Mesenteric fat pad (tissue), 1 donor: ENCODE measurements at regions not wholly inside any gene's neighbourhood (a gene's known extent, or its start where the extent isn't known, plus 50 kb on each side); places are given as distances from the start of the nearest gene placed in this dataset.
"Not testable (repeated sequence)": the region's sequence is repeated elsewhere in the genome, so short reads cannot be mapped to it uniquely, and the experiment has no call there.

ENCODE experiments used
- DNase-seq: peaks from one replicate; pipeline ENCODE4 v3.0.0-alpha.2; 2020; ENCODE audit warnings: low spot score
- donor health status: DM: yes; HTN: yes; CAD: no.

DNA sequence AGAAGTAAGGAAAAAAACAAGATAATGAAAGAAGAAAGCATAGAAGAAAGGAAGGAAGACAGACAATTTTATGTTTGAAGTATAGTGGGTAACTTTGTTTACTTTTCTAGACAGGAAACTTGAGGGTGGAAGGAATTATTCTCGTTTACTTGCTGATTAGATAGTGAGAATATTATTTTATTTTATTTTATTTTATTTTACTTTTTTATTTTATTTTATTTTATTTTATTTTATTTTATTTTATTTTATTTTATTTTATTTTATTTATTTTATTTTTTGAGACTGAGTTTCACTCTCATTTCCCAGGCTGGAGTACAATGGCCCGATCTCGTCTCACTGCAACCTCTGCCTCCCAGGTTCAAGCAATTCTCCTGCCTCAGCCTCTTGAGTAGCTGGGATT is 623.1 kb upstream of the COX7C start:
- DNase-seq, result not testable (repeated sequence)

DNA sequence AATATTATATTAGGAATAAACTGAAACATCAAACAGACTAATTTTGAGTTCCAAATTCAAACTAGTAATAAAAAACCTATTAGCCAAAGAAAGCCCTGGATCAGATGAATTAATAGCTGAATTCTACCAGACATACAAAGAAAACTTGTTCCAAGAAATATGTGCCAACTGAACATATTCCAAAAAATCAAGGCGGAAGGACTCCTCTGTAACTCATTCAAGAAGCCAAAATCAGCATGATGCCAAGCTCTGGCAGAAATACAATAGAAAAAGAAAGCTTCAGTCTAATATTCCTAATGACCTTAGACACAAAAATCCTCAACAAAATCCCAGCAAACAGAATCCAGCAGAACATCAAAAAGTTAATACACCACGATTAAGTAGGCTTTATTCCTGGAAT is 619.1 kb upstream of the COX7C start:
- DNase-seq, result no peak

DNA sequence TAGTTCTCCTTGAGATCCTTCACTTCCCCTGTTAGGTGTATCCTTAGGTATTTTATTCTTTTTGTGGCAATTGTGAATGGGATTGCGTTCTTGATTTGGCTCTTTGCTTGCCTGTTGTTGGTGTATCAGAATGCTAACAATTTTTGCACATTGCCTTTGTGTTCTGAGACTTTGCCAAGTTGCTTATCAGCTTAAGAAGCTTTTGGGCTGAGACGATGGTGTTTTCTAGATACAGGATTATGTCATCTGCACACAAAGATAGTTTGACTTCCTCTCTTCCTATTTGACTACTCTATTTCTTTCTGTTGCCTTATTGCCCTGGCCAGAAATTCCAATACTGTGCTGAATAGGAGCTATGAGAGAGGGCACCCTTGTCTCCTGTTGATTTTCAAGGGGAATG is 609.4 kb upstream of the COX7C start:
- no peak for DNase-seq

DNA sequence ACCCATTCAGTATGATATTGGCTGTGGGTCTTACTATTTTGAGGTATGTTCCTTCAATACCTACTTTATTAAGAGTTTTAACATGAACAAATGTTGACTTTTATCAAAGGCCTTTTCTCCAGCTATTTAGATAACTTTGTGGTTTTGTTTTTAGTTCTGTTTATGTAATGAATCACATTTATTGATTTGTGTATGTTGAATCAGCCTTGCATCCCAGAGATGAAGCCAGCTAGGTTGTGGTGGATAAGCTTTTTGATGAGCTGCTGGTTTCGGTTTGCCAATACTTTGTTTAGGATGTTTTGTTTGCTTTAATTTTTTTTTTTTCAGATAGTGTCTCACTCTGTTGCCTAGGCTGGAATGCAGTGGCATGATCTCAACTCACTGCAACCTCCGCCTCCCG is 609.0 kb upstream of the COX7C start:
- DNase-seq, result no peak

DNA sequence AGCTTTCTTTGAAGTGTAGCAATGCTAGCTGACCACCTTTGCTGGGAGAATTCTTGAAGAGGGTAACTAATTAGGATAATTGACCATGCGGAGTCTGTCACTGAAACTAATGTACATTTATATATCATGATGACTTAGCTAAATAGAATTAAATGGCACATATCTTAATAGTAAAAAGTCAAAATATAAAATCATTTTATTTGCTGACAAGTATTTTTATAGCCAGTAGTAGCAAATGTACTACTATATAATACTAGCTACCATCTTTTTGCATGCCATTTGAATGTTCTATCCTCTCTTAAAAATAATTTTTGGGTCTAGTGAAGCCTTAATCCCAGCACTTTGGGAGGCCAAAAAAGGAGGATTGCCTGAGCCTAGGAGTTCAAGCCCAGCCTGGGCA is 605.8 kb upstream of the COX7C start:
- DNase-seq, result no peak

DNA sequence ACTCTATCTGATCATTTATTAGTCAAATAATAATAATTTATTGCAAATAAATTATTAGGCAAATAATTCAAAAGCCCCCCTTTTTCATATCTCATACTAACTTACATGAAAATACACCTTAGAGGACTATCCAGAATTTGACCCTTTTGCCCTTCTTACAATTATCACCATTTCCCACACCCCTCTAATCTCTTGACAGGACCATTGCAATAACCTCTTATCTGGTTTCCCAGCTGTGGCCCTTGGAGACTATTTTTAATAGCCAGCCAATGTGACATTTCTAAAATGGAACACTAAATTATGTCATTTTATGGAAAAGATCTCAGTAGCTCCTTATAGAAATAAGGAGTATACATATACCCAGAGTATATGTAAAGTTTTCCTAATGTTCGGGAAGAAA is 588.4 kb upstream of the COX7C start:
- no peak for DNase-seq

DNA sequence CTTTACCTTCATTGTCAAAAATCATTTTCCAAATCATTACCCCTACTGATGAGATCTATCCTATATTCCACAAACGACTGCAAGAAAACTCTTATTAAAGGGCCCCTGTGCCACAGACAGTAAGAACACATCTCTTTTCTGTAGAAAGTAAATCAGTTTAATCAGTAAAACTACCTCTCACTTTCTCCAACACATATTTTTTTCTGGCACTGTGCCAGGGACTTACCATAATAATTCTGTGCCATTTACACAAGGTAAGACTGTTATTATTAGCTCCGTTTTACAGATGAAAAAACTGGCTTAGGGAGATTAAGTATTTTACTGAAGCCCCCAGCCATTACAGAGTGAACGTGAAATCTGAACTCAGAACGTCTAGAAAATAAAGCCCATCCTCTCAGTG is 587.0 kb upstream of the COX7C start:
- no peak for DNase-seq

DNA sequence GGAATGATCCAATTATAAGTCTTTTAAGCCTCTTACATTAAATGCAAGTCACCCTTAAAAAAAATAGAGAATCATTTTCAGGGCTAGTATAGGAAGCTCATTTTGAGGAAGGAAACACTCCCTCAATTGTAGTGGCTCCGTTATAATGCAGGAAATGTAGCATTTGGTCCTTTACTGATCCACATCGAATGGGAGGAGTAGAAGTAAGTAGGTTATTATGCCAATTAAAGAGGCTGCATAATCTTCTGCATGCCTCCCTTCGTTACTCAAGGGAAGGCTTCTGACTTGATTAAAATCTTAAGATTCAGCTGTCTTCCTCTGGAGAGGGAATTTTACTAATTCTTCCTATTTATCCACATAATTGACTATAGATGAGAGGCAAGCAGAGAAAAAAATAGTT is 579.2 kb upstream of the COX7C start:
- no peak for DNase-seq

DNA sequence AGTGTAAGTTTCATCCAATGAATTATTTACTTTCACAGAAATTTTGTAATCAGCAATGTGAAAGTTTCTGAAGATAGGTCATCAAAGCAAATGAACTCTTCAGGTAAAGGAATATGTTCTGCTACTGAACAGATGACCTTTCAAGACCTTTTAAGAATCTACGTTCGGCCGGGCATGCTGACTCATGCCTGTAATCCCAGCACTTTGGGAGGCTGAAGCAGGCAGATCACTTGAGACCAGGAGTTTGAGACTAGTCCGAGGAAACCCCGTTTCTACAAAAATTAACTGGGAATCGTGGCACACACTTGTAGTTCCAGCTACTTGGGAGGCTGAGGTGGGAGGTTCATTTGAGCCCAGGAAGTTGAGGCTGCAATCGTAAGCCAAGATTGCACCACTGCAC is 578.4 kb upstream of the COX7C start:
- no peak for DNase-seq

DNA sequence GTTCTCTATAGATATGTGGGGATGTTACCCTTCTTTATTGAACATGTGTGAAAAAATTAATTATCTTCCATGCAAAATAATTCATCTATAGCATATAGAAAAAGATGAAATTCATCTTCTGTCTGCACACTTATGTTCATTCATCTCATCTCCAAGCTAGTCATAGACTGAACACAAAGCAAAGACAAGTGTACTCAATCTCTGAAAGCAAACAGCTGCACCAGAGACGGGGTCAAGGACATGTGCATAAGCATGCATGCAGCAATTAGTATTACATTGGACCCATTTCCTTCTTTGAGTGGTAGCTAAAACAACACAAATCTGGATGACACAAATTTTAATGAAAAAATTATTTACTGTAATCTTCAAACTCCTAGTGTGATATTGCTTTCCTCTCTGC is 547.0 kb upstream of the COX7C start:
- DNase-seq, result no peak

DNA sequence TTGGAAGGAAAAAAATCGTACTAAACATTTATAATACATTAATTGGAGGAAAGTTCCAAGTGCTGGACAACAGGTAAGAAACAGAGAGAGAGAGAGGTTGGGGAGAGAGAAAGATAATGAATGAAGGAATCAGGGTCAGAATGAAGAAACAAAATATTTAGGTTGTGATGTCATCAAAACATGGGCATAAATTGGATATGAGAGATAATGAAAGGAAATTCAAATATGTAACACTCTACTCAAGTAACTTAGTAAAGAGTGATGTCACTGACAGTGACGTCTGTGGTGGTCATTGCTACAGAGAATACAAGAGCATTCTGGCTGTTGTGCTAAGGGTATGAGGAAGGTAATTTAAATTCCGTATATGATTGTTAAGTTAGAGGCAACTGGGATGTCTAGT is 543.4 kb upstream of the COX7C start:
- no peak for DNase-seq

DNA sequence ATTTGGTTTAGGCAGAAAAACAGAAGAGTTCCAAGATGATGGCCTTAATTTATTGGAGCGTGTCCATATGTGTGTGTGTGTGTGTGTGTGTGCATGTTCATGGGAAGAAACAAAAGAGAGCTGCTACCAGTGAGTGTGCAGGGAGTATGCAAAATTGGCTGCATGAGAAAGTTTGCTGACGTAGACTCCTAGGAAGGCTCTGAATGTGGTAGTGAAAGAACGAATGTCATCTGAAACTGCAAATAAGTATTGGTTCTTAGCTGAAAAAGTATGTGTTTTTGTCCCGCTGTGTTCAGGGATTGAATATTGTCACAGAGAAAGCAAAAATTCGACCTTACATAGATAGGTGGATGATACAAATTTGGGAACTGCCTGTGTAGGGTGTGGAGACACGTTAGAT is 542.6 kb upstream of the COX7C start:
- DNase-seq, result no peak

DNA sequence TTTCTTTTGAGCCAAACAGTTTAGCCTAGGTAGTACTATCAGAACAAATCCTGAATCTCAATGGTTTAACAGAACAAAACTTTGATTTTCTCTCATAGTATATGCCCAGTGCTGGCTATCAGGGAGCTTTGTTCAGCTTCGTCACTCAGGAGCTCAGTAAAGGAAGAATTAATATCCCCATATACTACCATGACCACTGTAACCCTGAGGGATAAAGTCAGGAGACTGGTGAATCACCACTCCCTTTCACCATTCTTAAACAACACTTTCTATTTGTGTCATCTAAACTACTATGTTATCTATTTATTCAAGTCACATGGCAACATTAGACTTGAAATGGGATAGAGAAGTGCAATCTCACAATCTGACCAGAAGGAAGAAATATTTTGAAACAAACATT is 522.6 kb upstream of the COX7C start:
- DNase-seq, result no peak

DNA sequence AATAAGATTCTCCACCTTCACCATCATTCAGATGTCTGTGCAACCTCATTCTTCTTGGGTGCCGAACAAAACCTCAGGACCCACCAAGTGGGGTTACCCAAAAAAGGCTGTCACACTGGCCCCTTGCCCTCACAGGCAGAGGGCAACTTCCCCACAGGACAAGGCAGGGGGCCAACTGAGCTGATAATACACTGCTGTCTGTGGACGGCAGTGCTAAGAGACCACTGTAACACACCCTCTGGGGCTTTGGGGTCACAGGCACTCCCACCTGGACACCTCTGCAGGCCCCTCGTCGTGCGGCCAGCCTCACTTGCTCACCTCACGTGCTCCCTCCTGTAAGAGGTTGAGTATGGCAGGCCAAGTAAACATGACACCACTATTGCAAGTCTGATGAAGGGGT is 515.8 kb upstream of the COX7C start:
- no peak for DNase-seq

DNA sequence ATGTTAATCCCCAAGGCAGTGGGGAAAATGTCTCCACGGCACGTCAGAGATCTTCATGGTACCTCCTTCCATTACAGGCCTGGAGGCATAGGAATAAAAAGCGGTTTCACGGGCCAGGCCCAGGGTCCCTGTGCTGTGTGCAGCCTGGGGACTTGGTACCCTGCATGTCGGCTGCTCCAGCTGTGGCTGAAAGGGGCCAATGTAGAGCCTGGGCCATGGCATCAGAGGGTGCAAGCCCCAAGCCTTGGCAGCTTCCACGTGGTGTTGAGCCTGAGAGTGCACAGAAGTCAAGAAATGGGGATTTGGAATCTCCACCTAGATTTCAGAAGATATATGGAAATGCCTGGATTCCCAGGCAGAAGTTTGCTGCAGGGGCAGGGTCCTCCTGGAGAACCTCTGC is 508.9 kb upstream of the COX7C start:
- no peak for DNase-seq

DNA sequence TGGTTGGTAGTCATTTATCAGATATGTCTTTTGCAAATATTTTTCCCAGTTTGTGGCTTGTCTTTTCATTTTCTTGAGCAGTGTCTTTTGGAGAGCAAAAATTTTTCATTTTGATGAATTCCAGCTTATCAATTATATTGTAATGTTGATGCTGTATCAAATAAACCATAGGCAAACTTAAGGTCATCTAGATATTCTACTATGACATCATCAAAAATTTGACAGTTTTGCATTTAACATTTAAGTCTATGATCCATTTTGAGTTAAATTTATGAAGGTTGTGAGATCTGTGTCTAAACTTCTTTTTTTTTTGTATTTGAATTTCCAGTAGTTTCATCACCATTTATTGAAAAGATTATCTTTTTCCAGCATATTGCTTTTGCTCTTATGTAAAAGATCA is 505.5 kb upstream of the COX7C start:
- DNase-seq, result no peak

DNA sequence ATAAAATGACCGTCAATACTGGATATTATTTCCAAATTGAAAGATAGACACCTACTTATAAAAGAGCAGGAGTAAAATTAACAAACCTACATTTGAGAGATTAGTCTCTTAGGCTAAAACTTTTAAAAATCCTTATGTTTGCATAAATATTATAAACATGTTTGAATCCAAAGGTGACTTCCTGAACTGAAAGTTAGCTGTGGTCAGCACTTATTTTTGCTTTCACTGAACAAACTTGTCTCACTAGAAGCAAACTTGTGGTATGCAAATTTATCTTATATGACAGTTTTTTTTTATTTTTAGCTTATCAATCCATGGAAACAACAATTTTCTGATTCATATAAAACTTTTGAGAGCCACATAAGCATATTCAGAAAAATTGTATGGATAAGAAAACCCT is 502.6 kb upstream of the COX7C start:
- no peak for DNase-seq

DNA sequence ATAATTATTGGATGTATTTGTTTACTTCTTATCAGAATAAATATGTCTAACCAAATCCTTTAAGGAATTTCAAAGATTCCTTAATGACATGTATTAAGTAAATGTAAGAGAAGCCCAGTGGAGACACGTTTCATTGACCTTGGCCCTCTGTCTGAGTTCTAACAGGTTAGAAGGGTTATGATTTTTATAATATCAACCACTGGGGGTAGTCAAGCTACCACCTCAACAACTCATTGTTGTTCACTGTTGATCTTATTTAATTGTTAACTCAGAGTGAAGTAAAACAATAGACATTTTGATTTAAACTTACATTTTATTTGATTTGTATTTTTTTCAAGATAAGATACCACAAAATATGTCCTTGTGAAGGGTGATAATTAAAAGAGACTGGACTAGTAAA is 499.2 kb upstream of the COX7C start:
- no peak for DNase-seq

DNA sequence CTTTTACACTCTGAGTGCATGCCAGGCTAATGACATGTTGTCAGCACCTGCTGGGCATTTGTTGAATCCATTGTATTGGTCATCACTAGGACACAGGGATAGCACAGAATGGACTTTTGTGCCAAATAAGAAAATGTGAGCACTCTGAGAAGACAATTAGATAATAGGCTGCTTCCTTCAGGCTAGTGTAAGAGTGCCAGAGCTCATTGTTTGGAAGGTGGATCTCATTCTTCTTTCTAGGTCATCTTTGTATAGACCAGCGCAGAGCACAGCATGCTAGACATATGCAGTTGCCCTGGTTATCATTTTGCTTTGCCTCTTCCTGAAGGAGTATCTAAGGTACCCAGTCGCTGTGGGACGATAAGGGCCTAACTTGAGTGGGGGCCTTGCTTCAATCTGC is 493.4 kb upstream of the COX7C start:
- no peak for DNase-seq

DNA sequence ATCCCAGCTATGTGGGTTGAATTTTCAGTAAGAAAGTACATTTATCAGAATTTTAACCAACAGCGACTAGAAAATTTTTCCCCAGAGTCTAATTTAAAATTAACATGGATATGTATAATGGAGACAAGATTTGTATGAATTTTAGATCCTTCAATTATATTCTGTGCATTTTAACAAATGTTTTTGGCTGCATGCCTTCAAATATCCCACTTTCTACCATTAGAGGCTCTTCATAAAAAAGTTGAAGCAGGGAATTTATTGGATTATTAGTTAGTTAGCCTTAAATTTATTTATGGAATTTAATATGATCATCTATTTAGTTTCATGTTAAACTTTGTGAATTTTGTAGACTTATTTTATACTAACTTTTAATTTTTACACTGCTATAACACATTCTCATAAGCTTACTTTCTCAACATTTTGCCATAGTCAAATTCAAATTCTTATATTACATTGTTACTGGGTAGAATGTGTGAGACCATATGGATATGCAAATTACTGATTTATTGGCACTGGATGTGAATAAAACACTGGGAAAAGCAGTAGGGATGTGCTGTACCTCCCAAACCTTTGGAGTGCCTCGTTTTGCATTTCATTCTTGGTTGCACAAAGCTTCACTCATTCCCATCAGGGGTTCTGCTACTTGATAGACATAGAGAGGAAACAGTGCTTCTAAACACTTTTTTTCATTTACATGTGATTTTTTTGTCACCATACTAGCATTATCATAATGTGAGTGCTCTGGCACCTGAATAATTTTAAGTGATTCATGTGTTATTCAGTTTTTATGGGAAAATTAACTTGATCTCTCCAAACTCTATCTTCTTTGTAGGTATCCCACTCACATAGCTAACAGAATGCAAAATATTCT is 491.8 kb upstream of the COX7C start:
- DNase-seq, result no peak

DNA sequence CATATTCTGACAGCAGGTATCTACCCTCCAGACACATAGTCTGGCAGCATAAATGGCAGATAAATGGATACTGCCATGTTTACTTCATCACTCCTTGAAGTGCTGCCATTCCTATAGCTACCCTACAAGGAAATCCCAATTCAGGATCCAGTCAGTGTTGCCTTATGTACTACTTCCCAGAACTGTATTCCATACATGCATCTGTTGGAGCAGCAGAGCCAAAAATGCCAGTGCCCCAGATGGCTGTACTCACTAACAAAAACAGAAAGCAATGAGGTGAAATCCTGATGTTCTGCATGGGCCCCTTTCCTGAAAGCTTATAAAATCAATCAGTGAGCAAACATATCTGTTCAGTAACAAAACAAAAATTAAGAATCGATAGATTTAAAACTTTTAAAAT is 490.0 kb upstream of the COX7C start:
- no peak for DNase-seq

DNA sequence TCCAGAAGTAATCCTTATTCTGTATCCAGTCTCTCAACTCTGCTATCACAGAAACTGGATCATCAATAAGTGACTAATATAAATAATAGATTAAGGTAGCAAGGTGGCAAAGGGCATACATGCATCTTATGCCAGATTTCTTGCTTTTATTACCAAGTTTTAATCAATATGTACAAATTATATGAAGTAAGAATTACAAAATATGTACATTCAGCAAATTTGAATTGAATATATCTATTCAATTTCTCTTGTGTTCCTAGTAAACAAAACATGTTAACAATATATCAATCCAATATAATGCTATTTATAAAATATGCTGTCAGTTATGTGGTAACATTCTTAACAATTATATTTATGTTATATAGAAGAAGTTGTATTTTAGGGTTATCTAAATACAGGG is 488.7 kb upstream of the COX7C start:
- no peak for DNase-seq

DNA sequence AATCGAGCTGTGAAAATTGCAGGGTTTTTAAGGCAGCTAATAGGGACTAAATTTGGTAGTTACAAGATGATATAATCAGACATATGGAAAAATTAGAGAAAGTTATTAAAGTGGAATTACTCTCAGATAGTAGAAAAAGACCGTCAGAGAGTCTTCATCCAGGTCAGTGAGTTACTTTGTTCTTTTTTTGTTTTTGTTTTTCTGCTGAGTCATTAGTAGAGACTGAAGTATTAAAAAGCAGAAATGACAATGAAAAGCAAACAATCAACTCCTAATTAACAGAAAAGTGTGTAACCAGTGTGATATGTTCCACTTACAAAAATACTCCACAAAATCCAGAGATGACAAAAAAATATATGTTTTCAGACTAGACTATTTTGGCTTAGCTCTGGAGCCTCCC is 480.4 kb upstream of the COX7C start:
- DNase-seq, result no peak

DNA sequence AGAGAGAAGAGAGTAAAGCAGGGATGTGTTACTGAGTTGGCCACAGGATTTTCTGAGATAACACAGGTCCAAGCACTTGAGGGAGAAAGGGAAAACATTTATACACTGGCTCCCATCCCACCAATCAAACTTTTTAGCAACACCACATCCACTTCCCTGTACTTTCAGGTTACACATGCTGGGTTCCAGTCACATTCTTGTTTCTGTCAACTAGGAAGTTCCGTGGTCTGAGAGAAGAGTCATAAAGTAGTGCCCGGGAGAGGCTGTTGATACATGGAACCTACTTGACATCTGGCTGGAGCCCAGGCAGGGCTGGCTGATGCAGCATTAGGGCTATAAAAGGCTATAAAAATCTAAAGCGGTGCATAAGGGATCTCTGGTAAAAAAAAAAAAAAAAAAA is 473.9 kb upstream of the COX7C start:
- DNase-seq, result no peak
